Spleen (tissue), 11 donors: ENCODE measurements at regions not wholly inside any gene's neighbourhood (a gene's known extent, or its start where the extent isn't known, plus 50 kb on each side); places are given as distances from the start of the nearest gene placed in this dataset.

Experiments used
- DNase-seq: peaks from one replicate; pipeline ENCODE4 v3.0.0-alpha.2; 2020
- H3K27ac ChIP-seq, 8 donors: fragments of 200-600 bp; sonication (generic) in 7 of 8; 1 replicate in 4 of 8; 2 replicates in 4 of 8; pipeline versions ENCODE4 v1.5.0 to v1.8.0; 2016 to 2021; ENCODE audit warnings: inconsistent platforms in 4 of 8, mild to moderate bottlenecking in 4 of 8, moderate library complexity in 1 of 8
- H3K27me3 ChIP-seq, 7 donors: fragments of 200-600 bp; sonication (generic) in 6 of 7; replicated peaks in 1 of 7; 1 replicate in 4 of 7; 2 replicates in 3 of 7; pipeline versions ENCODE4 v1.5.0 to v1.8.0; 2016 to 2021; ENCODE audit warnings: inconsistent platforms in 3 of 7, mild to moderate bottlenecking in 1 of 7
- H3K36me3 ChIP-seq, 6 donors: fragments of 200-600 bp; sonication (generic) in 5 of 6; 1 replicate in 4 of 6; 2 replicates in 2 of 6; pipeline versions ENCODE4 v1.5.0 to v1.8.0; 2016 to 2021; ENCODE audit warnings: inconsistent platforms in 2 of 6
- H3K4me1 ChIP-seq, 6 donors: fragments of 200-600 bp; sonication (generic) in 5 of 6; 1 replicate in 3 of 6; 2 replicates in 3 of 6; pipeline versions ENCODE4 v1.5.0 to v1.8.0; 2016 to 2021; ENCODE audit warnings: inconsistent platforms in 3 of 6
- H3K4me3 ChIP-seq, 8 donors: fragments of 200-600 bp; sonication (generic) in 7 of 8; 1 replicate in 4 of 8; 2 replicates in 4 of 8; pipeline versions ENCODE4 v1.5.0 to v1.8.0; 2016 to 2021; ENCODE audit warnings: inconsistent platforms in 4 of 8, mild to moderate bottlenecking in 4 of 8, moderate library complexity in 2 of 8
- H3K9me3 ChIP-seq, 8 donors: fragments of 200-600 bp; sonication (generic) in 7 of 8; 1 replicate in 4 of 8; 2 replicates in 4 of 8; pipeline versions ENCODE4 v1.5.0 to v1.8.0; 2016 to 2021; ENCODE audit warnings: inconsistent platforms in 4 of 8
- CTCF ChIP-seq, 11 experiments: fragments of 200-600 bp in 7 of 11; fragments of 450-650 bp in 4 of 11; sonication (generic) in 4 of 11; IDR thresholded peaks in 8 of 11; conservative IDR thresholded peaks in 3 of 11; 1 replicate in 7 of 11; 2 replicates in 4 of 11; pipeline versions ENCODE4 v1.4.0 to v1.8.0; 2016 to 2021; ENCODE audit warnings: antibody characterized with exemption in 11 of 11, inconsistent platforms in 4 of 11, mild to moderate bottlenecking in 1 of 11
- POLR2A ChIP-seq, 3 donors: fragments of 450-650 bp; IDR thresholded peaks; one replicate each; pipeline ENCODE4 v1.5.1; 2017; ENCODE audit warnings: antibody characterized with exemption in 3 of 3, mild to moderate bottlenecking in 1 of 3
- POLR2AphosphoS5 ChIP-seq, 3 donors: sonication (generic); formaldehyde crosslinking; IDR thresholded peaks; one replicate each; pipeline ENCODE4 v1.5.1; 2017; ENCODE audit warnings: antibody characterized with exemption in 3 of 3
- WGBS, 5 donors: extraction: QIAGEN DNeasy Blood & Tissue Kit in 3 of 5; methylation state at CpG; one replicate each; pipeline versions ENCODE4 v1.1.5 to v1.1.7; 2013 to 2018; 5-methylcytosine and 5-hydroxymethylcytosine counted together
- intact Hi-C: fragments of 100-400 bp; cut with DNase I; formaldehyde crosslinking; loops from one replicate; pipeline ENCODE4 v1.15.0; 2023; ENCODE audit warnings: low total_unique reads
- donor health status: healthy with polysubstance abuse.
- donor health status: DM: no; HTN: no; CAD: no; lungs with moderate emphysema.
- donor health status: DM: no; HTN: no; CAD: no.
- donor health status: Bipolar disorder and iron deficiency.
- donor health status: healthy.
- donor health status: DM: no; HTN: no; CAD: no.
- donor health status: DM: yes; HTN: yes; CAD: no.

GRCh38 chr11:106224172-106224571, 146.7 kb downstream of the AASDHPPT start:
- Histone ChIP-seq H3K27ac (no peak overlapping the region), H3K4me1 (no peaks in the 10 kb centered on the region), H3K4me3 (no peak overlapping the region), H3K27me3 (no peaks in the 10 kb centered on the region), H3K9me3 (peaks cover 0 to 50% (median 24%) of the 10 kb centered on the region in 8 donors), H3K36me3 (no peaks in the 10 kb centered on the region)
- intact Hi-C loops = no loop called here
- DNase-seq = no peak
- no peak for TF ChIP-seq CTCF (IDR thresholded peaks at IDR 0.05 in 8 of 11, conservative IDR thresholded peaks at IDR 0.05 in 3 of 11)
- TF ChIP-seq POLR2AphosphoS5 (IDR thresholded peaks at IDR 0.05) = no peak
- TF ChIP-seq POLR2A (IDR thresholded peaks at IDR 0.05) = no peak
- 0 to 9% (median 0%) methylated on average over 1 of the region's 1 CpG for WGBS, 5 donors

GRCh38 chr11:106228996-106229395, 151.5 kb downstream of the AASDHPPT start:
- TF ChIP-seq POLR2A (IDR thresholded peaks at IDR 0.05) = no peak
- no peak for TF ChIP-seq CTCF (IDR thresholded peaks at IDR 0.05 in 8 of 11, conservative IDR thresholded peaks at IDR 0.05 in 3 of 11)
- no peak for TF ChIP-seq POLR2AphosphoS5 (IDR thresholded peaks at IDR 0.05)
- 78 to 100% (median 98%) methylated on average over 1 of the region's 1 CpG for WGBS, 5 donors
- Histone ChIP-seq H3K4me3 (no peak overlapping the region), H3K36me3 (no peaks in the 10 kb centered on the region), H3K27me3 (no peaks in the 10 kb centered on the region), H3K4me1 (no peaks in the 10 kb centered on the region), H3K9me3 (peaks cover 0 to 38% (median 19%) of the 10 kb centered on the region in 8 donors), H3K27ac (no peak overlapping the region)
- DNase-seq = no peak
- intact Hi-C loops = no loop called here

GRCh38 chr11:106231591-106231990, 154.1 kb downstream of the AASDHPPT start:
- no peak for DNase-seq

GRCh38 chr11:106233191-106233590, 155.7 kb downstream of the AASDHPPT start:
- no peaks in the 10 kb centered on the region for H3K36me3 ChIP-seq
- no peak overlapping the region for H3K4me3 ChIP-seq
- DNase-seq = no peak
- 68 to 83% (median 75%) methylated on average over 1 of the region's 1 CpG for WGBS, 5 donors
- no peak for TF ChIP-seq CTCF (IDR thresholded peaks at IDR 0.05 in 8 of 11, conservative IDR thresholded peaks at IDR 0.05 in 3 of 11)
- TF ChIP-seq POLR2A (IDR thresholded peaks at IDR 0.05) = no peak
- no peak for TF ChIP-seq POLR2AphosphoS5 (IDR thresholded peaks at IDR 0.05)
- H3K9me3 ChIP-seq = peaks cover 0 to 27% (median 16%) of the 10 kb centered on the region in 8 donors
- H3K27ac ChIP-seq = no peak overlapping the region
- no peaks in the 10 kb centered on the region for H3K4me1 ChIP-seq
- intact Hi-C loops = no loop called here
- H3K27me3 ChIP-seq = no peaks in the 10 kb centered on the region

More at GRCh38 chr11:106231591-106231990, 154.1 kb downstream of the AASDHPPT start:
- Histone ChIP-seq H3K9me3 (peaks cover 0 to 29% (median 16%) of the 10 kb centered on the region in 8 donors), H3K4me3 (no peak overlapping the region), H3K4me1 (no peaks in the 10 kb centered on the region), H3K27me3 (no peaks in the 10 kb centered on the region), H3K36me3 (no peaks in the 10 kb centered on the region), H3K27ac (no peak overlapping the region)
- no peak for TF ChIP-seq POLR2AphosphoS5 (IDR thresholded peaks at IDR 0.05)
- no peak for TF ChIP-seq POLR2A (IDR thresholded peaks at IDR 0.05)
- TF ChIP-seq CTCF (IDR thresholded peaks at IDR 0.05 in 8 of 11, conservative IDR thresholded peaks at IDR 0.05 in 3 of 11) = no peak
- 70 to 83% (median 79%) methylated on average over 2 of the region's 2 CpGs for WGBS, 5 donors
- intact Hi-C loops = no loop called here
